Hematopoietic multipotent progenitor cell treated with erythropoietin and hydrocortisone succinate and interleukin-3 and kit ligand, for 17 days (in vitro differentiated cells): ENCODE measurements at regions not wholly inside any gene's neighbourhood (a gene's known extent, or its start where the extent isn't known, plus 50 kb on each side); places are given as distances from the start of the nearest gene placed in this dataset.

ENCODE experiments used
- DNase-seq: peaks from one replicate; pipeline ENCODE4 v3.0.0-alpha.2; 2015; ENCODE audit warnings: low spot score

DNA sequence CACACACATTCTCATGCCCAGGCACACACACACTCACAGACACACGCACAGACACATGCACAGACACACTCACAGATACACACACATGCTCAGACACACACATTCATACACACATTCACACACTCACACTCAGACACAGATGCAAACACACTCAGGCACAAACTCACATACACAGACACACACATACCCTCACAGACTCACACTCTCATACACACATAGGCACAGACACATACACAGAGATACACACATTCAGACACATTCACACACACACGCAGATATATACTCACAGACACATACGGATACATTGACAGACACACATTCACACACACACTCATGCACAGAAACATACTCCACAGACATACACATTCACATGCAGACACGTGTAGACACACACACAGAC is 89.6 kb downstream of the RBFOX3 start:
- no peak for DNase-seq

- no peak for DNase-seq
Measured at GRCh38 chr17:79520167-79521165, 90.4 kb downstream of the RBFOX3 start.

DNA sequence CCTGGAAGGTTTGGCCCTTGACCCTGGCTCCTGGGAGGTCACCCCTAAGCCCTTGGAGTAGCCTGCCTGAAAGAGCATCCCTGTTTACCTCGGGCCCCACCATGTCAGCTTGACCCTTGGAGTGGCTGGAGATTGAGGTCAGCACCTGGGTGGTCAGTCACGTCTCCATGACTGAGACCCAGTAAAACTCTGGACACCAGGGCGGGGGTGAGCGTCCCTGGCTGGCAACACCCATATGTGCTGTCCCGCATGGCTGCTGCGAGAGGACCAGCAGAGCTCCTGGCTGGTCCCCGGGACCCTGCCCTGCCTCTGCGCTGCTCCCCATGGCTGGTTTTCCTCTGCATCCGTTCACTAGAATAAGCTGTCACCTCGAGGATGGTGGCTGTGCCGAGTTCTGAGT is 91.2 kb downstream of the RBFOX3 start:
- DNase-seq: no peak

DNA sequence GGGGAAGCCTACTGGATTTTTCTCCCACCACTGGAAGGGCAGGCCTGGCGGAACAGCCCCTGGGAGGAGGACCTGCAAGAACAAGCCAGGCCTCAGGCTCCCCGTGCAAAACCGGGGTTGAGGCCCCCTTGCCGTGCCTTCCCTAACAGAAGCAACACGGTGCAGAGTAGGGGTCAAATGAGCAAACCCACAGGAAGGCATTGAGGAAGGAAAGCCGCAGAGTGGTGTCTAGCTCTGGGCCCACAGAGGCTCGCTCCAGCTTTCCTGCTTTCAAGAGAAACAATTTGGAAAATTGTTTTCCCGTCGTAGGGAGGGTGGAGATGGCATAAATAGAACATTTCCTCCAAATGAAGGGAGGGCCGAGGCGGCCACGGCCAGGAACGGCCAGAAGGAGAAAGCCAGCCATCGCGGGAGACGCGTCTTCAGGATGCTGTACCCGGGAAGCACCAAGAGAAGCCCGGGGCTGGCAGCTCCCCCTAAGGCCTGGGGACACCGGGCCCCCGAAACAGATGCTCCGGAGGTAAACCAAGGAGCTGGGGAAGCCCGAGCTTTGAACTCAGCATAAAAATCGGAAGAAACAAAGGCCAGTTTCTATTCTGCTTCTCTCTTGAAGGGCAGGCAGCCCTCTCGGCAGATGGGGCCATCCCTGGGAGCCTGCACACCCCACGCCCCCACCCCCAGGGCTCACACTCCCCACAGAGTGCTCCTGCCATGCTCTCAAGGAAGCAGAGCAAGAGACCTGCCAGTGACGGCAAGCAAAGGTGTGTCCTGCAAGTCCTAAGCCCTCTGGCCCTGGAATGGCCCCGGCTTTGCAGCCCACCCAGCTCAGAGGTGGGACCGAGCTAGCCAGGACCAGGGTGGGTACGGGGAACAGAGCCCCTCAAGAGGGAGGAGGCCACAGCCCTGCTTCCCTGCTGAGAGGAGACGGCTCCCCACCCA is 92.0 kb downstream of the RBFOX3 start:
- DNase-seq: no peak

- no peak for DNase-seq
Measured at GRCh38 chr17:79517827-79518584, 92.8 kb downstream of the RBFOX3 start.

- DNase-seq: no peak
Measured at GRCh38 chr17:79515646-79516571, 94.9 kb downstream of the RBFOX3 start.

DNA sequence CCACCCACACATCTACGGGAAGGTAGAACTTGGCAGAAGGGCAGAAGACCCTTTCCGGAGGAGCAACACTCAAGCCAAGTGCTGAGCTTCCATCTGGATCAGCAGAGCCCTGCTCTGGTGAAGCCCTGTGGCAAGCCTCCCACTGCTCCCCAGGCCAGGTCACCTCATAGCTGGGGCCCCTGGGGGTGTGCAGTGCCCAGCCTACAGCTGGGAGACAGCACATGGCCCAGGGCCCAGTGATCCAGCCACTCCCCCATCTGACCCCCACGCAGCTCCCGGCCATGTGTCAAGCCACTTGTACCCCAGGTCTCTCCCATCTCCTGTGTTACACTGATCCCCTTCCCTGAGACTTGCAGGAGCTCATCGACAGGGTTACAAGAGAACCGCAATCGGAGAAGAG is 95.7 kb downstream of the RBFOX3 start:
- DNase-seq: no peak

DNA sequence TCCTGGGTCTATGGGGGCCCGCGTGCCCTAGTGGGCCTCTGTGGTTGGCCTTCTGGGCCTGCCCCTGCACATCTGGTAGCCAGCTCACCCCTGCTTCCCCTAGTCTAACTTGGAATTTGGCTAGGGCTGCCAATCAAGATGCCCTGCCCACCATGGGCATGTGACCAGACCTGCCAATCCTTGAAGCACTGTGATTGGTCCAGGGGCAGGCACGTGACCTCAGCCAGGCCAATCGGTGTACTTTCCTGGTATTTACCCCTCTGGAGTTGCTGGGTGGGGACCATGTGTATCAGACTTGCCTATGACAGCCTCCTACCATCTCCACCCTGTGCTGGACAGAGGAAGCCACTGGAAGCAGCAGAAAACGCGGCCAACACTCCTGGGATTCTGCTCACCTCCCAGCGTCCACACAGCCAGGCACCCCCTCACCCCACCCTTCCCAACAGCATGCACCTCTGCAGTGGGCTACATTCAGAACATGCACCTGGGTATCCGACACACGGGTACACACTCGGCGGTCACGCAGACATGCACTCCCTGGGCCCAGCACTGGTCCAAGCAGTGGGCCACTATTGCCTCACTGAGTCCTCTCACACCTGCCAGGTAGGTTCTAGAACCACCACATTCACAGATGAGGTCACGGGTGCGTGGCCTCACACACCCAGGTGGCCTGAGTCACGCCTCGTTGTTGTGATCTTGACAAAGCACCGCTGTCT is 96.9 kb downstream of the RBFOX3 start:
- DNase-seq: no peak

DNA sequence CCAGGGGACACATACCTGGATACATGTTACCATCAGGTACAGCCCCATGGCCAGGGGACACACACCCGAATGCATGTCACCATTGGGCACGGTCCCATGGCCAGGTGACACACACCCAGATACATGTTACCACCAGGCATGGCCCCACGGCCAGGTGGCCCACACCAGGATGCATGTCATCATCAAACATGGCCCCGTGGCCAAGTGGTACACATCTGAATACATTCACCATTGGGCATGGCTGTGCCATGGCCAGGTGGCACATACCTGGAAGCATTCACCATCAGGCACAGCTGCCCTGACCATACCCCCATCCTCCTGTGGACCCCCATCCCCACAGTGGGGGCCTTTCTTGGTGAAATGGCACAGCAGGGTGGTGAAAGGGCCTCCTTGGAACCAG is 97.6 kb downstream of the RBFOX3 start:
- no peak for DNase-seq

GRCh38 chr17:79511471-79511870 is 99.4 kb downstream of the RBFOX3 start:
- no peak for DNase-seq

GRCh38 chr17:79510071-79510470 is 100.8 kb downstream of the RBFOX3 start:
- no peak for DNase-seq

DNA sequence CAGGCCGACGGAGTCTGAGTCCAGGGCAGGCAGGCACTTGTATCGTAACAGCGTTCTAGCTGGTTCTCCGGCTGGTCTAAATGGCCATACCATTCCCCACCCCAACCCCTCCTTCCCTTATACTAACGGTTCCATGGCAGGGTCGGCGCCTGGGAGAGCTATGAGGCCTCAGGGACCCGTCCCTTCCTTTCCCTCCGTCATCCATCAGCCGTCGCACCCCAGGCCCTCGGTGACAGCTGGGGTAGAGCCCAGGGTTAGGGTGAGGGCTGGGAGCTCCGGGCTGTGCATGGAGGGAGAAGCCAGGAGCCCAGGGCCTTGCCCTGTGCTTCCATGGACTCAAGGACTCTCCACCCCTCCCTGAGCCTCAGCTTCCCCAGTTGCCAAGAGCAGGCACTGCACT is 101.4 kb downstream of the RBFOX3 start:
- no peak for DNase-seq

DNA sequence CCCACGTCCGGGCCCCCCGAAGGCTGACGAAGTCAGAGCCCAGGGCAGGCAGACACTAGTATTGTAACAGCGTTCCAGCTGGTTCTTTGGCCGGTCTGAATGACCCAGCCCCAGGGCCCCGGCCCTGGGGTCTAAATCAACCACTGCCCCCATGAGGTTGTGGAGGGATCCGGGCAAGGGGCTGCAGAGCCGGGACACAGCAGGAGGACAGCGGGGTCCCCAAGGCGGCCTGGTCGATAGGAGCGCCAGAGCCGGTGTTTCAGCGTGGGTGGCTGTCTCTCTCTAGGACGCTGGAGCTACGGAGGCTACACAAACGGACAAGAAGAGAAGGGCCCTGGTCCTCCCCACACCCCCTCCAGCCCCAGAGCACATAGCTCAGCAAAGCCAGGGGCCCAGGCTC is 101.8 kb downstream of the RBFOX3 start:
- DNase-seq: no peak

GRCh38 chr17:79508291-79508716 is 102.5 kb downstream of the RBFOX3 start:
- no peak for DNase-seq

DNA sequence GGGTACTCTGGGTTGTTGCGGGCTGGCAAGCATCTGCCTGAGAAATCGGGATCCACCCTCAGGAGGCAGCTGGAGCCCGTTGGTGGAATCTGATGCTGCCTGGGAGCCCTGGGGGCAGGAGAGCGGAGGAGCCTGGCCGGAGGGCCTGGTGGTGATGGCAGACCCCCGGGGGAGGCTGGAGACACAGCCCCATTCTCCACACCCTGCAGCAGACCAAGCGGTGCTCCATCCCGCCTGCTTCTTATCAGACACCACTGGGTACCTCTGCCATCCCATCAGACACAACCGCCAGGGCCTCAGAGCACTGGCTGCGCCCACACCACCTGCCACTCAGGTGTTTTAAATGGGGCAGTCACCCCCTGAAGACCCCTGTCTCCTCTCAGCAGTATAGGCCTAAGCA is 103.9 kb downstream of the RBFOX3 start:
- no peak for DNase-seq

GRCh38 chr17:79506150-79506870 is 104.5 kb downstream of the RBFOX3 start:
- DNase-seq: no peak

DNA sequence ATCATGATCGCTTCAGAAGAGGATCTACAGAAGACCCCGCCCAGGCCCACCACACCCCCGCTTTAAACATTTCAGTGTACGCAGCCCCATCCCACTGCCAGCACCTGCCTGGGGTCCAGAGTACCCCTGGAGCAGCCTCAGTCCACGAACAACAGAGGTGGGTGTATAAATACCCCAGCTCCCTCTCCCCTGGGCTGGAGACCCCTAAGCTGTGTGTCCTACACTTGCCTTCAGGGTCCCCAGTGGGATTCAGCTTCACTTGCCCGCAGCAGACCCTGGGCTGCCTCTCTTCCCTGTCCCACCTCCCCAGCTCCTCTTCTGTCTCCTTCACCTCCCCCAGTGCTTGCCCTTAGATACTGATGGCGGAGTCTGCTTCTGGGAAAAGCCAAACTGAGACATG is 105.7 kb downstream of the RBFOX3 start:
- DNase-seq: no peak

DNA sequence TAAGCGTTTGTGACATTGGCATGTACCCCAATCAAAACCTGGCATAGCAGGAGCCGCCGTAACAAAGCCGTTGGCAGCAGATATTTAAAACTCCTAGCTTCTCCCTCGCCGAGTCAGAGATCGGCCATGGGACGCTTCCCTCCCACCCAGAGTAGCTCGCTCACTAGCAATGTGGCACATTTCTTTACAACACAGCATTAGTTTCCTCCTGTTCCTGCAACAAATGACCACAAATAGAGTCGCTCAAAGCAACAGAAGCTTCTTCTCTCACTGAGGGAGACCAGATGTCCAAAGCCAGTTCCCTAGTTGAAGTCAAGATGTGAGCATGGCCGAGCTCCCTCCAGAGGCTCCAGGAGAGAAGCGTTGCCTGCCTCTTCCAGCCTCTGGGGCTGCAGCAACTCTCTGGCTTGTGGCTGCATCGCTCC is 106.7 kb downstream of the RBFOX3 start:
- no peak for DNase-seq

DNA sequence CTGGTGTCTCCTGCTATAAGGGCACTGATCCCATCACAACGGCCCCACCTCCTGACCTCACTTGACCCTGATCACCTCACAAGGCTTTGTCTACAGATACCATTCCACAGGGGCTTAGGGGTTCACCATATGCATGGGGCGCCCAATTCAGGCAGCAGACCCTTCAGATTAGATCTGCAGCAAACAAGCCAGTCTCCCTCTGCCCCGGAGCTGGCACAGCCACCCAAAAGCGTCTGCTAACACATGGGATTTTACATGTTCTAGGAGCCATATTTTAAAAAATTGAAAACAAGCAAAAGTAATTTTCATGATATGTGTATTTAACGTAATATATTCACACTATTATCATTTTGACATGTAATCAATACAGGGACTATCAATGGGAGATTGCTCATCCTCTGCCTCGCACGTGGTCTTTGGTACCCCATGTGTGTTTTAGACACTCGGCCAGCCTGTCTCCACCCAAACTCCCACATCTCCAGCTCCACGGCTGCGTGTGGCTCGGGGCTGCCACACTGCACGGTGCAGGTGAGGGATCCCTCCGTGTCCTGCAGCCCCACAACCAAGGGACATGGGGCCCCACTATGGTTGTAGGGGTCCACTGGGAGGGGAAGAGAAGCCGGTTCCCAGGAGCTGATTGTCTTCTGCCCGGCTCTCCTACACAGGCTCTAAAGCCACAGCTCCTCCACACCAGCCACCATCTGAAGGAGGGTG is 107.6 kb downstream of the RBFOX3 start:
- no peak for DNase-seq
